ENCODE measurements at regions not wholly inside any gene's neighbourhood (a gene's known extent, or its start where the extent isn't known, plus 50 kb on each side); places are given as distances from the start of the nearest gene placed in this dataset.

GRCh38 chr15:23514484-23514883, 51.0 kb upstream of the MKRN3 start:
- no peak for DNase-seq (ENCODE audit: low spot score)

GRCh38 chr15:23506762-23507161, 58.7 kb upstream of the MKRN3 start:
- DNase-seq (ENCODE audit: low spot score): no peak

- DNase-seq (ENCODE audit: low spot score): no peak
Measured at GRCh38 chr15:23503980-23504379, 56.9 kb upstream of the GOLGA6L2 start.

- no peak for DNase-seq (ENCODE audit: low spot score)
Measured at GRCh38 chr15:23503576-23503975, 56.5 kb upstream of the GOLGA6L2 start.

- DNase-seq (ENCODE audit: low spot score): peak; percentile 4
Measured at GRCh38 chr15:23497710-23498111, 50.7 kb upstream of the GOLGA6L2 start.
